ENCODE measurements at regions not wholly inside any gene's neighbourhood (a gene's known extent, or its start where the extent isn't known, plus 50 kb on each side); places are given as distances from the start of the nearest gene placed in this dataset.

DNA sequence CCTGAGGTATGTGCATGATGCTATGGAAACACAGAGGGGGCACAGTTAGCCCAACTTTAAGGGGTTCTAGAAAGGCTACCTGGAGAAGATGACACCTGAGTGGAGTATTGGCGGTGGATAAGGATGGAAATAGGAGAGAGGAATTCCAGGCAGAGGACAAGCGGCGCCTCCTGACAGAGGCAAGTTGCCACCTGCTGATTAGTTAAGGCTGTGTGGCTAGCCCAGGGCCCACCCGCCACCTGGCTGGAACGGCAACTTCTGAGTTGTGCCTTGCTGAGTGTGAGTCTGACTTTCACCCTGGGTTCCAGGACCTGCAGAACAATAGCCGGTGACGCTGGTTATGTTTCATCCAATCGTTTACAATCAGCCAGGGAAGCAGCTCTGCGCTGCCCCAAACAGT, 126.9 kb upstream of the LMO4 start:
- TF ChIP-seq CTCF (conservative IDR thresholded peaks at IDR 0.05; ENCODE audit: low read depth, low read length) (no peak), EZH2phosphoT487 (IDR thresholded peaks at IDR 0.05; ENCODE audit: borderline replicate concordance, low read length) (no peak)
